ENCODE measurements at regions not wholly inside any gene's neighbourhood (a gene's known extent, or its start where the extent isn't known, plus 50 kb on each side); places are given as distances from the start of the nearest gene placed in this dataset.
"Not testable (repeated sequence)": the region's sequence is repeated elsewhere in the genome, so short reads cannot be mapped to it uniquely, and the experiment has no call there.

DNA sequence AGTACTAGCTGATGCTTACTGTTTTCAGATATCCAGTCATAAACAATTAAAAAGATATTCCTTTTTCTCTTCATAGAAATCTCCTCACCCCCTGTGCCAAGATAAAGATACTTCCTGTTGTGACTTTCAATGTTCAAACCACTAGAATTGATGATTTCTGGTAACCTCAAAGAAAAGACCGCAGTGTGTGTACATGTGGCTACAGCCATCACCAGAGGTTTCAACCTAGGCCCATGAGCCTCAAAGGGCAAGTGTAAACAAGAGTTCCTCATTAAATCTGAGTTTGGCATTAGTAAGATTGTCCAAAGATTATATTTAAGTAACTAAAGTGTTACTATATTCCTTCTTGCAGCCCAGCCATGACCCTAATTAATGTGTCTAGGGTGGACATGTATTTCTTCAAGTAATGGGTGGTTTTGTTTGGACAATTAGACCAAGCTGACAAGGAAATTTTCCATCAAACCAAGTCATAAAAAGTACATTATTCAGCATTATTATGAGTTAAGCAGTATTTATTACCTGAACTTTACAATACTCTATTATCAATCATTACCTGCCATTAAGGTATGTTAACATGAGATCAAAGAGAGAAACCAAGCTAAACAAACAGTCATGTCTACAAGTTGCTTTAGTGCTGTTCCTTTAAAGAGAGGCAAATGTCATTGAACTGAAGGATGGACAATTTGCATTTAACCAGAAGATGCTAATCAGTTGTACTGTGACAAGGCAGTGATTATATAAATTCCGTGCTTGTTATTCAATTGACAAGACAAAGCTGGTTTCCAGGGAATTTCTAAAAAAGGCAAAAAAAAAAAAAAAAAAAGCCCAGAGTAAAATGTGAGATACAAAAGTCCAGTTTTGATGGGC, 382.7 kb downstream of the LNPK start:
- Histone ChIP-seq H3K9ac (ENCODE audit: low read depth, low read length) (no peak overlapping the region), H3K9me3 (ENCODE audit: control insufficient read depth, insufficient read depth, low read length) (no peaks in the 10 kb centered on the region), H3K27ac (ENCODE audit: low read depth, low read length) (no peak overlapping the region), H3K4me3 (ENCODE audit: low read depth, low read length) (no peak overlapping the region), H3K27me3 (ENCODE audit: control insufficient read depth, insufficient read depth, low read length) (no peaks in the 10 kb centered on the region), H3K36me3 (ENCODE audit: control insufficient read depth, insufficient read depth, low read length) (no peaks in the 10 kb centered on the region), H3K4me1 (ENCODE audit: control insufficient read depth, insufficient read depth, low read length) (no peaks in the 10 kb centered on the region; the same call in 1 of the 2 replicates)

DNA sequence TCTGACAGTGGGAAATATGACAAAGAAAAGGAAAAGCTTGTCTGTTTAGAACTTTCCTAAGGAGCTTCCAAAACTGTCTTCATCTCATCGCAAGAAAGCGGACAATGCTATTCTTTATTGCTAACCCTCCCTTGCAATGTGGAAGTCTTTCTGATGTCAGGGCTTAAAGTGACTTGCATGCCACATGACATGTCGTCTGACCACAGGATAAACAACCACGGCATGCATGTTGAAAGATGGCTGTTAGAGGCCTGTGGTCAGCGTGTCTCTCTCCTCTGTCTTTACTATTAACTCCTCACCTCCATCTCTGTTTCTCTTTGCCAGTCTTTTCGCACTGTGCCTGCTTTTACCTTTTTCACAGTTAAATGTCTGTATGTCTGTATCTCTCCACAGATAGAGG, 389.8 kb downstream of the LNPK start:
- Histone ChIP-seq H3K9ac (ENCODE audit: low read depth, low read length) (no peak overlapping the region), H3K9me3 (ENCODE audit: control insufficient read depth, insufficient read depth, low read length) (no peaks in the 10 kb centered on the region), H3K27ac (ENCODE audit: low read depth, low read length) (no peak overlapping the region), H3K4me1 (ENCODE audit: control insufficient read depth, insufficient read depth, low read length) (no peaks in the 10 kb centered on the region), H3K4me3 (ENCODE audit: low read depth, low read length) (no peak overlapping the region), H3K36me3 (ENCODE audit: control insufficient read depth, insufficient read depth, low read length) (no peaks in the 10 kb centered on the region), H3K27me3 (ENCODE audit: control insufficient read depth, insufficient read depth, low read length) (no peaks in the 10 kb centered on the region)

DNA sequence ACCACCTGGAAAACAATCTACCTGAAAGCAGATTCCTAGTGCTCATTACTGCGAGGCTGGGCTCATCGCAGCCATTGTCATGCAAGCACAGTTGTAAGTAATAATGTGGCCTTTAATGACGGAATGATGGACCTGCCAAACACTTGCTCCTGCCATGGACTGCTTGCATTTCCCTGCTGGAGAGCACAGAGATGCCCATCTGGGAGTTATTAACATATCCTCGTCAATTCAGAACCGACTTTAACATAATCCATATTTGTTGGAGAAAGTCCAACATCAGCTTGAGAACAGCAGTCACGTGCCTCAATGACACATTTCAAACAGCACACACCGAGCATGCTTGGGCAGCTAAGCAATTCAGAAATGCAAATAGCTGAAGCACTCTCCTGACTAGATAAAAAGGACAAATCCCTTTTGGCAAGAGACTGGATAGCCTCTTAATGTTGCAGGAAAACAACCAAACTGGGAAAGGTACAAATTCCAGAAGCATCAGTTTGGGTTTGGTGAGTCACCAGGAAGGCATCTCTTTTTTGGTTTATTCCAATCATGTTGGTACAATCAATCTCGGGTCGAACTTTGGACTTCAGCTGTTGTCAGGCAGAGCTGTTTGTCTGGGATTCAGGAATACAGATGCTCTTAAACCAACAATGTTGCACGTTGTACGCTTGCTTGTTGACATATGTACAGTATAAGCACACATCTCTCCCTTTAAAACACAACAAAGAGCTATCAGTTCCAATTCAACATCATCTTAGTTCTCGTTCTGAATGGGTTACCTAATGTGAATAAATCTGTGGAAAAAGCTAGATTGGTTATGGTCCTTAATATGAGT, 395.8 kb downstream of the LNPK start:
- H3K4me3 ChIP-seq (ENCODE audit: low read depth, low read length) = 0 out of 2 replicates have a peak overlapping the region, but pooled peaks have one; percentile 21
- peaks cover 24% of the 10 kb centered on the region for H3K4me1 ChIP-seq (ENCODE audit: control insufficient read depth, insufficient read depth, low read length)
- no peaks in the 10 kb centered on the region for H3K9me3 ChIP-seq (ENCODE audit: control insufficient read depth, insufficient read depth, low read length)
- no peaks in the 10 kb centered on the region for H3K36me3 ChIP-seq (ENCODE audit: control insufficient read depth, insufficient read depth, low read length)
- H3K27ac ChIP-seq (ENCODE audit: low read depth, low read length) = peak overlapping the region; percentile 61
- H3K27me3 ChIP-seq (ENCODE audit: control insufficient read depth, insufficient read depth, low read length) = no peaks in the 10 kb centered on the region
- no peak overlapping the region for H3K9ac ChIP-seq (ENCODE audit: low read depth, low read length)

DNA sequence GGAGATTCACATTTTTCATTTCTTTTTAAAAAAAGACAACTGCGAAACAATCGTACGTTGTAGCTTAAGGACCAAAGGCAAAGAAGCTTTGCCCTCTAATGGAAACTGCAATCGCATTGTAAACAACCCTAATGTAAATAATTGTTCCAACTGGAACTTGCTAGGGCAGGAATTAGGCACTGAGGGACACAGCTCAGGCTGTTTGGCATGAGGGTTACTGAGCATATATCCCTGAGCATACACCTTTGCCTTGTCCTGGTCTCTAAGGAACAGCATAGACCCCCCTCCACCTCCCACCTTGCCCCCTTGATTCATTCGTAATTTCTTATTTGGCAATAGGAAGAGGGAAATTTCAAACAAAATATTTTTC, 396.4 kb downstream of the LNPK start:
- Histone ChIP-seq H3K36me3 (ENCODE audit: control insufficient read depth, insufficient read depth, low read length) (no peaks in the 10 kb centered on the region), H3K27ac (ENCODE audit: low read depth, low read length) (peak overlapping the region; percentile 61), H3K27me3 (ENCODE audit: control insufficient read depth, insufficient read depth, low read length) (no peaks in the 10 kb centered on the region), H3K9ac (ENCODE audit: low read depth, low read length) (no peak overlapping the region), H3K4me3 (ENCODE audit: low read depth, low read length) (peak overlapping the region; percentile 21; the same call in 1 of the 2 replicates), H3K9me3 (ENCODE audit: control insufficient read depth, insufficient read depth, low read length) (no peaks in the 10 kb centered on the region), H3K4me1 (ENCODE audit: control insufficient read depth, insufficient read depth, low read length) (peaks cover 26% of the 10 kb centered on the region)

DNA sequence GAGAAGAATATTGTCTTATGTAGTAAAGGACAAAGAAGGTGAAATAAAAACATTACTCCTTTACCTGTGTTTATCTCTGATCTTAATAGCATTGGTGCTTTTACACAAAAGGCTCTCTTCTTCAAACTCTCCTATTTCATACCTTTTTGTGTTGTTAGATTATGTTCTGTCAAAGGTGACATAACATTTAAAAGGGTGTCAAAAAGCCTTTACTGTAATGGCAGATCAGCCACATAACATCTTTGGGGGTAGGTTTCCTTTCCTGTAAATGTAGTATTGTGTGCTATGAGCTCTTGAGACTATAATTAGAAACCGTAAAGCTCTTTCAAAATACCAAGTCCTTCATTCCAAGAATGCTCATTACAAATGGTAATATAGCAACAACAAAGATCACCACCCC, 400.1 kb downstream of the LNPK start:
- Histone ChIP-seq H3K27ac (ENCODE audit: low read depth, low read length) (no peak overlapping the region), H3K4me1 (ENCODE audit: control insufficient read depth, insufficient read depth, low read length) (peaks cover 40% of the 10 kb centered on the region), H3K36me3 (ENCODE audit: control insufficient read depth, insufficient read depth, low read length) (no peaks in the 10 kb centered on the region)

GRCh38 chr2:175599966-175600831, 401.9 kb downstream of the LNPK start:
- Histone ChIP-seq H3K27me3 (ENCODE audit: control insufficient read depth, insufficient read depth, low read length) (no peaks in the 10 kb centered on the region), H3K4me3 (ENCODE audit: low read depth, low read length) (no peak overlapping the region), H3K27ac (ENCODE audit: low read depth, low read length) (no peak overlapping the region), H3K9ac (ENCODE audit: low read depth, low read length) (no peak overlapping the region), H3K36me3 (ENCODE audit: control insufficient read depth, insufficient read depth, low read length) (no peaks in the 10 kb centered on the region), H3K9me3 (ENCODE audit: control insufficient read depth, insufficient read depth, low read length) (no peaks in the 10 kb centered on the region), H3K4me1 (ENCODE audit: control insufficient read depth, insufficient read depth, low read length) (peaks cover 32% of the 10 kb centered on the region)

More for the DNA sequence above, 400.1 kb downstream of the LNPK start:
- Histone ChIP-seq H3K27me3 (ENCODE audit: control insufficient read depth, insufficient read depth, low read length) (no peaks in the 10 kb centered on the region), H3K9me3 (ENCODE audit: control insufficient read depth, insufficient read depth, low read length) (no peaks in the 10 kb centered on the region), H3K9ac (ENCODE audit: low read depth, low read length) (no peak overlapping the region), H3K4me3 (ENCODE audit: low read depth, low read length) (no peak overlapping the region)

GRCh38 chr2:175597286-175597685, 404.8 kb downstream of the LNPK start:
- H3K36me3 ChIP-seq (ENCODE audit: control insufficient read depth, insufficient read depth, low read length) = no peaks in the 10 kb centered on the region
- H3K27ac ChIP-seq (ENCODE audit: low read depth, low read length) = no peak overlapping the region
- no peak overlapping the region for H3K4me3 ChIP-seq (ENCODE audit: low read depth, low read length)
- H3K4me1 ChIP-seq (ENCODE audit: control insufficient read depth, insufficient read depth, low read length) = peaks cover 25% of the 10 kb centered on the region
- H3K9ac ChIP-seq (ENCODE audit: low read depth, low read length) = no peak overlapping the region
- H3K9me3 ChIP-seq (ENCODE audit: control insufficient read depth, insufficient read depth, low read length) = no peaks in the 10 kb centered on the region
- no peaks in the 10 kb centered on the region for H3K27me3 ChIP-seq (ENCODE audit: control insufficient read depth, insufficient read depth, low read length)

- no peaks in the 10 kb centered on the region for H3K27me3 ChIP-seq (ENCODE audit: control insufficient read depth, insufficient read depth, low read length)
- no peaks in the 10 kb centered on the region for H3K9me3 ChIP-seq (ENCODE audit: control insufficient read depth, insufficient read depth, low read length)
- H3K9ac ChIP-seq (ENCODE audit: low read depth, low read length) = no peak overlapping the region
- no peaks in the 10 kb centered on the region for H3K36me3 ChIP-seq (ENCODE audit: control insufficient read depth, insufficient read depth, low read length)
- H3K4me3 ChIP-seq (ENCODE audit: low read depth, low read length) = no peak overlapping the region
- H3K4me1 ChIP-seq (ENCODE audit: control insufficient read depth, insufficient read depth, low read length) = peaks cover 15% of the 10 kb centered on the region
- no peak overlapping the region for H3K27ac ChIP-seq (ENCODE audit: low read depth, low read length)
These were observed 406.9 kb downstream of the LNPK start for GRCh38 chr2:175595139-175595538.

GRCh38 chr2:175593686-175594525, 408.2 kb downstream of the LNPK start:
- H3K36me3 ChIP-seq (ENCODE audit: control insufficient read depth, insufficient read depth, low read length); H3K27ac ChIP-seq (ENCODE audit: low read depth, low read length); H3K27me3 ChIP-seq (ENCODE audit: control insufficient read depth, insufficient read depth, low read length); H3K9me3 ChIP-seq (ENCODE audit: control insufficient read depth, insufficient read depth, low read length): not testable (repeated sequence)
- Histone ChIP-seq H3K4me3 (ENCODE audit: low read depth, low read length) (peak overlapping the region; percentile 51), H3K9ac (ENCODE audit: low read depth, low read length) (peak overlapping the region; percentile 56; the same call in 1 of the 2 replicates), H3K4me1 (ENCODE audit: control insufficient read depth, insufficient read depth, low read length) (peaks cover 15% of the 10 kb centered on the region)

- H3K4me3 ChIP-seq (ENCODE audit: low read depth, low read length); H3K27ac ChIP-seq (ENCODE audit: low read depth, low read length); H3K4me1 ChIP-seq (ENCODE audit: control insufficient read depth, insufficient read depth, low read length); H3K36me3 ChIP-seq (ENCODE audit: control insufficient read depth, insufficient read depth, low read length); H3K9ac ChIP-seq (ENCODE audit: low read depth, low read length); H3K27me3 ChIP-seq (ENCODE audit: control insufficient read depth, insufficient read depth, low read length); H3K9me3 ChIP-seq (ENCODE audit: control insufficient read depth, insufficient read depth, low read length): not testable (repeated sequence)
These were observed 406.7 kb upstream of the ATP5MC3 start for GRCh38 chr2:175588213-175588612.
